ENCODE measurements at regions not wholly inside any gene's neighbourhood (a gene's known extent, or its start where the extent isn't known, plus 50 kb on each side); places are given as distances from the start of the nearest gene placed in this dataset.

- TF ChIP-seq CTCF (conservative IDR thresholded peaks at IDR 0.05; ENCODE audit: low read length) (peak; percentile 86), EZH2phosphoT487 (IDR thresholded peaks at IDR 0.05; ENCODE audit: borderline replicate concordance, low read depth, low read length) (no peak)
These were observed 175.8 kb upstream of the CHD1 start for GRCh38 chr5:99104538-99105132.
